PC-9 (cell line): ENCODE measurements at regions not wholly inside any gene's neighbourhood (a gene's known extent, or its start where the extent isn't known, plus 50 kb on each side); places are given as distances from the start of the nearest gene placed in this dataset.
A peak's percentile ranks its signal among the peaks of the same experiment; 100 is the strongest.

Source experiments
- BruUV-seq: library from RNA; stranded (reverse); fragments of 400-500 nt; replicated peaks from 2 replicates; lab custom pipeline; 2021; lab: Mats Ljungman, UMichigan
- CTCF ChIA-PET: fragments of 300-600 bp; sonication (Branson Sonifier 250); formaldehyde crosslinking; loops from one replicate; lab custom pipeline; 2022; ENCODE audit warnings: antibody characterized with exemption; lab: Charles Lee
- POLR2A ChIA-PET: fragments of 300-600 bp; sonication (Branson Sonifier 250); formaldehyde crosslinking; loops from one replicate; lab custom pipeline; 2022; ENCODE audit warnings: antibody characterized with exemption; ENCODE audit not compliant: unreplicated experiment; lab: Charles Lee
- DNase-seq, 2 experiments: peaks; one replicate each; pipeline versions ENCODE4 v3.0.0 to v3.0.0-alpha.2; 2015 to 2022; ENCODE audit warnings: mixed read lengths in 1 of 2
- H2AFZ ChIP-seq: fragments of 200-600 bp; sonication (generic); 2 replicates; pipeline ENCODE4 v1.8.1; 2017; ENCODE audit warnings: antibody characterized with exemption
- H3F3A ChIP-seq: fragments of 200-600 bp; sonication (generic); 2 replicates; pipeline ENCODE4 v1.8.1; 2017; ENCODE audit warnings: antibody characterized with exemption, mild to moderate bottlenecking, low read depth; ENCODE audit not compliant: insufficient read depth
- H3K27ac ChIP-seq: fragments of 200-600 bp; sonication (generic); 2 replicates; pipeline ENCODE4 v1.6.1; 2016; ENCODE audit warnings: mixed run types
- H3K27me3 ChIP-seq: fragments of 200-600 bp; sonication (generic); 2 replicates; pipeline ENCODE4 v1.6.1; 2016; ENCODE audit warnings: low read depth, mixed run types; ENCODE audit not compliant: insufficient read depth
- H3K36me3 ChIP-seq: fragments of 200-600 bp; sonication (generic); 2 replicates; pipeline ENCODE4 v1.6.1; 2016; ENCODE audit warnings: low read depth, mixed run types
- H3K4me1 ChIP-seq: fragments of 200-600 bp; sonication (generic); replicated peaks from 2 replicates; pipeline ENCODE4 v1.6.1; 2016; ENCODE audit warnings: mixed run types; ENCODE audit not compliant: insufficient read depth
- H3K4me2 ChIP-seq: fragments of 200-600 bp; sonication (generic); 2 replicates; pipeline ENCODE4 v1.6.1; 2017; ENCODE audit warnings: mixed run types
- H3K4me3 ChIP-seq: fragments of 200-600 bp; sonication (generic); 2 replicates; pipeline ENCODE4 v1.6.1; 2016; ENCODE audit warnings: mixed run types
- H3K79me2 ChIP-seq: fragments of 200-600 bp; sonication (generic); 2 replicates; pipeline ENCODE4 v1.6.1; 2017; ENCODE audit warnings: low read depth, mixed run types
- H3K9me2 ChIP-seq: fragments of 200-600 bp; sonication (generic); 2 replicates; pipeline ENCODE4 v1.8.1; 2017; ENCODE audit warnings: mild to moderate bottlenecking; ENCODE audit not compliant: insufficient read depth
- H3K9me3 ChIP-seq: fragments of 200-600 bp; sonication (generic); 2 replicates; pipeline ENCODE4 v1.8.1; 2016; ENCODE audit warnings: low read depth; ENCODE audit not compliant: insufficient read depth
- H4K20me1 ChIP-seq: fragments of 200-600 bp; sonication (generic); 2 replicates; pipeline ENCODE4 v1.8.1; 2017; ENCODE audit not compliant: insufficient read depth
- CTCF ChIP-seq: fragments of 200-600 bp; sonication (generic); conservative IDR thresholded peaks from 2 replicates; pipeline ENCODE4 v1.6.1; 2017; ENCODE audit warnings: mixed run types, antibody characterized with exemption, mild to moderate bottlenecking, moderate library complexity
- EZH2 ChIP-seq: fragments of 200-600 bp; sonication (generic); IDR thresholded peaks from 2 replicates; pipeline ENCODE4 v1.8.0; 2017; ENCODE audit warnings: antibody characterized with exemption, low read depth
- intact Hi-C: fragments of 100-400 bp; cut with micrococcal nuclease; formaldehyde crosslinking; loops from one replicate; pipeline ENCODE4 v1.10.0; 2022; ENCODE audit not compliant: unreplicated experiment

- no peak overlapping the region for H3K27ac ChIP-seq
- ChIA-PET POLR2A (no interaction called here), CTCF (no interaction called here)
- no peaks in the 10 kb centered on the region for H3F3A ChIP-seq
- no peaks in the 10 kb centered on the region for H4K20me1 ChIP-seq
- no peaks in the 10 kb centered on the region for H3K79me2 ChIP-seq
- DNase-seq, result no peak
- H3K9me3 ChIP-seq, result no peaks in the 10 kb centered on the region
- no peaks in the 10 kb centered on the region for H3K27me3 ChIP-seq
- H2AFZ ChIP-seq, result no peak overlapping the region
- no peaks in the 10 kb centered on the region for H3K36me3 ChIP-seq
- no TSS peak for BruUV-seq
- H3K9me2 ChIP-seq, result no peaks in the 10 kb centered on the region
- intact Hi-C loops, result no loop called here
- TF ChIP-seq EZH2, result no peak
- TF ChIP-seq CTCF, result no peak
- H3K4me2 ChIP-seq, result no peak overlapping the region
- H3K4me1 ChIP-seq, result no peaks in the 10 kb centered on the region
- no peak overlapping the region for H3K4me3 ChIP-seq
Measured at GRCh38 chr6:153207617-153208016, 76.5 kb upstream of the RGS17 start.

GRCh38 chr6:153207006-153207405 is 75.9 kb upstream of the RGS17 start:
- Histone ChIP-seq H3K9me3 (no peaks in the 10 kb centered on the region), H3K27ac (no peak overlapping the region), H4K20me1 (no peaks in the 10 kb centered on the region), H3K79me2 (no peaks in the 10 kb centered on the region), H3K4me3 (no peak overlapping the region), H3K4me2 (no peak overlapping the region), H3K9me2 (no peaks in the 10 kb centered on the region), H3K4me1 (no peaks in the 10 kb centered on the region), H3K36me3 (no peaks in the 10 kb centered on the region), H3K27me3 (no peaks in the 10 kb centered on the region), H3F3A (no peaks in the 10 kb centered on the region), H2AFZ (peak overlapping the region; percentile 59; the same call in 1 of the 2 replicates)
- DNase-seq, result no peak
- TF ChIP-seq CTCF (no peak), EZH2 (no peak)
- POLR2A ChIA-PET, result no interaction called here
- BruUV-seq, result no TSS peak
- intact Hi-C loops, result no loop called here
- CTCF ChIA-PET, result no interaction called here

DNA sequence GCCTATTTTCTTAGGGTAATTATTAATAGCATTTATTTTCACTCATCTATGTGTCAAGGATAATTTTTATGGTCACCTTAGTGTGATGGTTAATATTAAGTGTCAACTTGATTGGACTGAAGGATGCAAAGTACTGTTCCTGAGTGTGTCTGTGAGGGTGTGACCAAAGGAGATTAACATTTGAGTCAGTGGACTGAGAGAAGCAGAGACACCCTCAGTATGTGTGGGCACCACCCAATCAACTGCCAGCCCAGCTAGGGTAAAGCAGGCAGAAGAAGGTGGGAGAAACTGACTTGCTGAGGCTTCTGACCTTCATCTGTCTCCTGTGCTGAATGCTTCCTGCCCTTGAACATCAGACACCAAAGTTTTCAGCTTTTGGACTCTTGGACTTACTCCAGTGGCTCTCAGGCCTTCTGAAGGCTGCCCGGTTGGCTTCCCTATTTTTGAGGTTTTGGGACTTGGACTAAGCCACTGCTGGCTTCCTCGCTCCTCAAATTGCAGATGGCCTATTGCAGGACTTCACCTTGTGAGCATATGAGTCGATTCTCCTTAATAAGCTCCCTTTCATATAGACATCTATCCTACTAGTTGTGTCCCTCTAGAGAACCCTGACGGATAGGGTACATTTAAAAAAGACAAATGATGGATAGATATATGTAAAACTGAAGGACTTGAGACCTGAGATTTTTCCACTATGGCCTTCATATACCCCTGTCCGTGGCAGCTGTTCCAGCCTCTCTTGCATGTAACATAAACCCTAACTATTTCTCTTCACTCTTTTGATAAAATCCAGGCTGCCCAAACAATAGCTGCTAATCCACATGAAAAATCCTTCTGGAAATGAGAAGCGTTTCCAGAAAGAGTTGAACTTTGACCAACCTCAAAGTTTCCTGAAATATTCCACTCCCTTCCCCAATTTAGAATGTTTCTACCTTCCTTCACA is 62.1 kb upstream of the RGS17 start:
- Histone ChIP-seq H3K9me2 (no peaks in the 10 kb centered on the region), H4K20me1 (no peaks in the 10 kb centered on the region), H3K79me2 (no peaks in the 10 kb centered on the region), H2AFZ (no peak overlapping the region), H3K4me2 (no peak overlapping the region), H3K27ac (no peak overlapping the region), H3F3A (no peaks in the 10 kb centered on the region), H3K4me1 (no peaks in the 10 kb centered on the region), H3K27me3 (no peaks in the 10 kb centered on the region), H3K9me3 (no peaks in the 10 kb centered on the region), H3K36me3 (no peaks in the 10 kb centered on the region), H3K4me3 (no peak overlapping the region)
- POLR2A ChIA-PET, result no interaction called here
- BruUV-seq, result no TSS peak
- no peak for DNase-seq
- TF ChIP-seq CTCF (no peak), EZH2 (no peak)
- CTCF ChIA-PET, result no interaction called here
- intact Hi-C loops, result no loop called here
